Keratinocyte (primary cell): ENCODE measurements at regions not wholly inside any gene's neighbourhood (a gene's known extent, or its start where the extent isn't known, plus 50 kb on each side); places are given as distances from the start of the nearest gene placed in this dataset.

Experiments used
- DNase-seq: peaks from one replicate; pipeline ENCODE4 v3.0.0-alpha.2; 2011; ENCODE audit warnings: low read depth, missing footprints, low spot score
- FAIRE-seq: peaks from 2 replicates; lab custom pipeline; 2011; peaks lifted over from hg19 to GRCh38; lab: Jason Lieb, UNC
- H2AFZ ChIP-seq: 2 replicates; pipeline ENCODE4 v1.6.0; 2012; ENCODE audit warnings: low read length, control low read depth, inconsistent platforms; ENCODE audit not compliant: control insufficient read depth
- H3K27ac ChIP-seq: 2 replicates; pipeline ENCODE4 v1.5.1; 2011; ENCODE audit warnings: low read length; ENCODE audit not compliant: control insufficient read depth, insufficient read depth
- H3K27me3 ChIP-seq: 3 replicates; pipeline ENCODE4 v1.6.0; 2011; ENCODE audit warnings: low read length; ENCODE audit not compliant: control insufficient read depth, insufficient read depth; ENCODE audit errors: extremely low read depth
- H3K36me3 ChIP-seq, 2 experiments: 2 replicates in 1 of 2; 3 replicates in 1 of 2; pipeline ENCODE4 v1.5.1; 2011; ENCODE audit warnings: low read length in 2 of 2, mild to moderate bottlenecking in 1 of 2; ENCODE audit not compliant: control insufficient read depth in 2 of 2, insufficient read depth in 2 of 2; ENCODE audit errors: extremely low read depth in 1 of 2
- H3K4me1 ChIP-seq: 3 replicates; pipeline ENCODE4 v1.5.1; 2011; ENCODE audit warnings: low read length; ENCODE audit not compliant: control insufficient read depth, insufficient read depth; ENCODE audit errors: extremely low read depth
- H3K4me2 ChIP-seq: 3 replicates; pipeline ENCODE4 v1.6.0; 2011; ENCODE audit warnings: low read depth, low read length; ENCODE audit not compliant: control insufficient read depth, insufficient read depth; ENCODE audit errors: extremely low read depth
- H3K4me3 ChIP-seq, 3 experiments: fragments of 200-600 bp in 1 of 3; sonication (generic) in 1 of 3; 2 replicates in 2 of 3; 3 replicates in 1 of 3; pipeline ENCODE4 v1.5.1; 2011 to 2016; ENCODE audit warnings: low read length in 3 of 3, mild to moderate bottlenecking in 3 of 3, control low read depth in 2 of 3, inconsistent platforms in 1 of 3, low read depth in 1 of 3, mixed read lengths in 1 of 3, mixed run types in 1 of 3, moderate library complexity in 1 of 3; ENCODE audit not compliant: control insufficient read depth in 2 of 3, insufficient read depth in 2 of 3; ENCODE audit errors: extremely low read depth in 1 of 3
- H3K79me2 ChIP-seq: 2 replicates; pipeline ENCODE4 v1.6.0; 2012; ENCODE audit warnings: low read length; ENCODE audit not compliant: control insufficient read depth, insufficient read depth
- H3K9ac ChIP-seq: 3 replicates; pipeline ENCODE4 v1.6.0; 2011; ENCODE audit warnings: low read length; ENCODE audit not compliant: control insufficient read depth, insufficient read depth; ENCODE audit errors: extremely low read depth
- H3K9me1 ChIP-seq: 3 replicates; pipeline ENCODE4 v1.6.0; 2011; ENCODE audit warnings: low read length; ENCODE audit not compliant: control insufficient read depth, insufficient read depth; ENCODE audit errors: extremely low read depth
- H3K9me3 ChIP-seq: 2 replicates; pipeline ENCODE4 v1.5.1; 2012; ENCODE audit warnings: low read depth, low read length; ENCODE audit not compliant: control insufficient read depth
- H4K20me1 ChIP-seq: 3 replicates; pipeline ENCODE4 v1.6.0; 2011; ENCODE audit warnings: low read length; ENCODE audit not compliant: control insufficient read depth, insufficient read depth; ENCODE audit errors: extremely low read depth
- EZH2 ChIP-seq: IDR thresholded peaks from one replicate; pipeline ENCODE4 v1.6.1; 2012; ENCODE audit warnings: inconsistent platforms, mild to moderate bottlenecking, low read length, moderate library complexity
- dilution Hi-C: fragments of 300-500 bp; cut with MboI; formaldehyde crosslinking; loops from one replicate; pipeline ENCODE4 v1.7.0; 2020; ENCODE audit warnings: low sequenced_read_pairs; ENCODE audit not compliant: extremely low pct_ligation_motif_present
- TF ChIP-seq, protein P1 (sequence below), 3 experiments: IDR thresholded peaks in 1 of 3; conservative IDR thresholded peaks in 1 of 3; optimal IDR thresholded peaks in 1 of 3; 2 replicates in 2 of 3; 3 replicates in 1 of 3; pipeline versions ENCODE3 to v1.5.1; 2011; ENCODE audit warnings: low read length in 3 of 3, mild to moderate bottlenecking in 3 of 3, moderate library complexity in 2 of 3, control low read depth in 1 of 3, inconsistent platforms in 1 of 3; ENCODE audit not compliant: insufficient read depth in 2 of 3; ENCODE audit errors: extremely low read depth in 1 of 3

GRCh38 chr5:130875656-130876055, 289.4 kb downstream of the HINT1 start:
- Histone ChIP-seq H3K9ac (no peak overlapping the region), H3K4me3 (no peak overlapping the region), H3K4me1 (no peaks in the 10 kb centered on the region), H4K20me1 (no peaks in the 10 kb centered on the region), H3K27me3 (no peaks in the 10 kb centered on the region), H3K4me2 (no peak overlapping the region), H3K36me3 (no peaks in the 10 kb centered on the region), H3K79me2 (no peaks in the 10 kb centered on the region), H3K9me1 (no peaks in the 10 kb centered on the region), H3K27ac (no peak overlapping the region), H3K9me3 (no peaks in the 10 kb centered on the region), H2AFZ (no peak overlapping the region)
- DNase-seq (no peak), FAIRE-seq (no peak)
- dilution Hi-C loops: no loop called here
- TF ChIP-seq, protein P1, sequence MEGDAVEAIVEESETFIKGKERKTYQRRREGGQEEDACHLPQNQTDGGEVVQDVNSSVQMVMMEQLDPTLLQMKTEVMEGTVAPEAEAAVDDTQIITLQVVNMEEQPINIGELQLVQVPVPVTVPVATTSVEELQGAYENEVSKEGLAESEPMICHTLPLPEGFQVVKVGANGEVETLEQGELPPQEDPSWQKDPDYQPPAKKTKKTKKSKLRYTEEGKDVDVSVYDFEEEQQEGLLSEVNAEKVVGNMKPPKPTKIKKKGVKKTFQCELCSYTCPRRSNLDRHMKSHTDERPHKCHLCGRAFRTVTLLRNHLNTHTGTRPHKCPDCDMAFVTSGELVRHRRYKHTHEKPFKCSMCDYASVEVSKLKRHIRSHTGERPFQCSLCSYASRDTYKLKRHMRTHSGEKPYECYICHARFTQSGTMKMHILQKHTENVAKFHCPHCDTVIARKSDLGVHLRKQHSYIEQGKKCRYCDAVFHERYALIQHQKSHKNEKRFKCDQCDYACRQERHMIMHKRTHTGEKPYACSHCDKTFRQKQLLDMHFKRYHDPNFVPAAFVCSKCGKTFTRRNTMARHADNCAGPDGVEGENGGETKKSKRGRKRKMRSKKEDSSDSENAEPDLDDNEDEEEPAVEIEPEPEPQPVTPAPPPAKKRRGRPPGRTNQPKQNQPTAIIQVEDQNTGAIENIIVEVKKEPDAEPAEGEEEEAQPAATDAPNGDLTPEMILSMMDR (optimal IDR thresholded peaks at IDR 0.05 in 1 of 3, IDR thresholded peaks at IDR 0.05 in 1 of 3, conservative IDR thresholded peaks at IDR 0.05 in 1 of 3; ENCODE audit: extremely low read depth in 1 of 3, insufficient read depth in 2 of 3, low read length in 3 of 3): no peak
- no peak for TF ChIP-seq EZH2

GRCh38 chr5:130874861-130875417, 290.1 kb downstream of the HINT1 start:
- no peak for FAIRE-seq
- Histone ChIP-seq H3K27ac (no peak overlapping the region), H3K9me3 (no peaks in the 10 kb centered on the region), H2AFZ (no peak overlapping the region), H3K4me3 (no peak overlapping the region), H3K79me2 (no peaks in the 10 kb centered on the region), H3K9ac (no peak overlapping the region), H3K36me3 (no peaks in the 10 kb centered on the region), H3K27me3 (no peaks in the 10 kb centered on the region), H3K4me1 (no peaks in the 10 kb centered on the region), H3K4me2 (no peak overlapping the region), H3K9me1 (no peaks in the 10 kb centered on the region), H4K20me1 (no peaks in the 10 kb centered on the region)
- dilution Hi-C loops: no loop called here
- TF ChIP-seq, protein P1 (optimal IDR thresholded peaks at IDR 0.05 in 1 of 3, IDR thresholded peaks at IDR 0.05 in 1 of 3, conservative IDR thresholded peaks at IDR 0.05 in 1 of 3; ENCODE audit: extremely low read depth in 1 of 3, insufficient read depth in 2 of 3, low read length in 3 of 3): no peak
- no peak for TF ChIP-seq EZH2
- no peak for DNase-seq
